Hematopoietic multipotent progenitor cell treated with erythropoietin and hydrocortisone succinate and interleukin-3 and kit ligand, for 8 days (in vitro differentiated cells): ENCODE measurements at regions not wholly inside any gene's neighbourhood (a gene's known extent, or its start where the extent isn't known, plus 50 kb on each side); places are given as distances from the start of the nearest gene placed in this dataset.

Source experiments
- DNase-seq: peaks from one replicate; pipeline ENCODE4 v3.0.0-alpha.2; 2015

DNA sequence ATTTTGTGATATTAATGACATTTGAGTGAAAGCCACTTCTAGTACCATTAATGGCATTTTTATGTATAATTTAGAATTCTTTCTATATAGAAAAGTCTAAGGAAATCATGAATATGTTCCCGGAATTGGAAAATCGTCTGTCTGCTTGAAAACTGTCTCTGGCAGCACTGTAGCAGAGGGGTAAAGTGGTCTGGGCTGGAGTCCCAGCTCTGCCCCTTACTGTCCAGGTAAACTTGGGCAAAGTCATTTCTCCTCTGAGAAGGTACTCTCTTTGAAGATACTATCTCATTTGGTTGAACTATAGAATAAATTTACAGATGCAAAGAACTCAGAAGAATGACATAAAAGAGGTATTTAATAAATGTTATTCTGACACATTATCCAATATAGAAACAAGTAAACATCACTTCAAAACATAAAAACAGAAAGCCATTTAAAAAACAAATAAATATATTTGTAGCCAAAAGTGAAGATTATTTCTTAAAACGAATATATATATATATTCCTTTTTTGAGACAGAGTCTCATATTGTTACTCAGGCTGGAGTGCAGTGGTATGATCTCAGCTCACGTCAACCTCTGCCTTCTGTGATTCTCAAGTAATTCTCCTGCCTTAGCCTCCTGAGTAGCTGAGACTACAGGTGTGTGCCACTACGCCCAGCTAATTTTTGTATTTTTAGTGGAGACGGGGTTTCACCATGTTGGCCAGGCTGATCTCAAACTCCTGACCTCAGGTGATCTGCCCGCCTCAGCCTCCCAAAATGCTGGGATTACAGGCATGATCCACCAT lies 149.8 kb upstream of the ITGA4 start:
- DNase-seq: peak; percentile 30

DNA sequence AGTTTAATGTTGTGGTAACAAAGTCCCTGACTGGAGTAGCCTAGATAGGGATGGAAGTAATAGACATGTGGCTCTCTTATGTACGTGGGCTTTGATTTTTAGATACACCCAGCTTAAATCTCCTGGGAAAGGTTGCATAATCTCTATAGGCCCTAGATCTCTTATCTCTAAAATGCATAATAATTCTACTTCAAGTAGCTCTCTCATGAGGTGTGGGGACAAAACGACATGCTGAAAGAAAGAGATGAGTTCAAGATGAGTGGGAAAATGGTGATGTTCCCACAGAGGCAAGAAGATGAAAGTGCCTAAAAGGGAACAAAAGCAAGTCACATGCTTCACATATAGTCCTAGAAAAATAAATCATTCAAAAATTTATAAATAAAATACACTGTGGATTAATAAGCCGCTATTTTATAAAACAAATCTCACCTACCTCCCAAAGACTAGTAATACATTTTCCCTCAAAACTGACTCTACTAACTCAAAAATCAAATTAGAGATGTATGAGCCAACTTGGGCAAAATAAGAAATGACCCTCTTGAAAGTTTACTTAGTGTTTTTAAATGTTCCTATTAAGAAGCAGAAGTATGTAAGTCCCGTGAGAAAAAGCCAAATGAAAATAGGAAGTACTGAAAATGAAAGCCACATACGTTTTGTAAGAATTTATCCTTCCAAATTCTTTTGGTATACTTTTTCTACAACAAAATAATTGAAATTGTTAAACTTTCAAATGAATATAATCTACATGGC lies 148.2 kb upstream of the ITGA4 start:
- peak; percentile 51 for DNase-seq

GRCh38 chr2:181309586-181309985 lies 147.6 kb upstream of the ITGA4 start:
- DNase-seq: peak; percentile 83

- DNase-seq: peak; percentile 13
Measured at GRCh38 chr2:181310967-181311366, 146.2 kb upstream of the ITGA4 start.

DNA sequence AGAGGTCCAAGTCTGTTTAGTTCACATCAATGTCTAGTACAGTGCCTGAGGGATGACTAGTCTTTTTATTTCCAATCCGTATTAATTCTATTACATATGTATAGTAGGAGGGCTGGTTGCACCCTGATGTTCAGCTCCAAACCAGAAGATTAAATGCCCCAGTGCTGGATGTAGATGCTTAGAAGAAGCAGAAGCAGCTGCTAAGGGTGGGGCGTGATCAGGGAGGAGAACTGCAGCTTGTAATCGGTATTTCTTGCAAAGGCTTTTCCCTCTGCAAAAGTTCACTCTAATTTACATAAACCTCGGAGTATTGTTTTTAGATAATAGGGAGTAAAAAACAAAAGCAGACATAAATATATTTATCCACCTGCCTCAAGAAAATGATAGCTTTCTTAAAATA lies 145.3 kb upstream of the ITGA4 start:
- DNase-seq: peak; percentile 68

- no peak for DNase-seq
Measured at GRCh38 chr2:181312515-181312927, 144.7 kb upstream of the ITGA4 start.

DNA sequence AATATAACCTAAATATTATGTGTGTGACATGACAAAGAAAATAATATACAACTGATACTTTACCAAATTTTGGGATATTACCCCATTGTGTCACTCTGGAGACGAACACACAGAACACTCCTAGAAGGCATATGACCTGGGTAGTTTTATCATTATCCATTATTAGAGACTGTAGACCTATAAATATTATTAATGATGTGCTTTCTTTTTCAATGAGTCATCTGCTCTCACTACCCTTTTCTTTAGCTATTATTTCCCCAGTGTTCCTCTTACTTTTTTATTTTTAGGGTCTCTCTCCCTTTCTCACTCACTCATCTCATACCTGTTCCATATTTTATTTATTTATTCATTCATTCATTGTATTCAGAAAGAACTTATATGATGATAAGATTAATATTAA lies 143.3 kb upstream of the ITGA4 start:
- no peak for DNase-seq

DNA sequence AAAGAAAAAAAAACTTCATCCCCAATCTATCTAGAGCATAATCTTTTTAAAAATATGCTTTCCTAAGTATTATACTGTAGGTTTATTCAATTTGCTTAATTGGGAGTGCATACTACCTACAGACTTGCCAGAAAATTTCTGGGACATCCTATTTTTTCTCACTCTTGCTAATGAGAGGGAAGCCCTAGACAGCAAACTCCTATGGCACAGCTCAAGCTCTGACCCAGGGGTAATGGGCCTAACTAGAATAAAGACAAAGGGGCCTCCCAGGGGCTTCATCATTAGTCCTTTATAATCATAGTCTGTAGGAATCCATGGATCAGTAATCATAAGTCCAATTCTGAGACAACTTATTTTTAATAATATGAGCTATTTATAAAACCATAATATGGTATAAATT lies 142.6 kb upstream of the ITGA4 start:
- DNase-seq: no peak

- no peak for DNase-seq
Measured at GRCh38 chr2:181317511-181317910, 139.7 kb upstream of the ITGA4 start.

DNA sequence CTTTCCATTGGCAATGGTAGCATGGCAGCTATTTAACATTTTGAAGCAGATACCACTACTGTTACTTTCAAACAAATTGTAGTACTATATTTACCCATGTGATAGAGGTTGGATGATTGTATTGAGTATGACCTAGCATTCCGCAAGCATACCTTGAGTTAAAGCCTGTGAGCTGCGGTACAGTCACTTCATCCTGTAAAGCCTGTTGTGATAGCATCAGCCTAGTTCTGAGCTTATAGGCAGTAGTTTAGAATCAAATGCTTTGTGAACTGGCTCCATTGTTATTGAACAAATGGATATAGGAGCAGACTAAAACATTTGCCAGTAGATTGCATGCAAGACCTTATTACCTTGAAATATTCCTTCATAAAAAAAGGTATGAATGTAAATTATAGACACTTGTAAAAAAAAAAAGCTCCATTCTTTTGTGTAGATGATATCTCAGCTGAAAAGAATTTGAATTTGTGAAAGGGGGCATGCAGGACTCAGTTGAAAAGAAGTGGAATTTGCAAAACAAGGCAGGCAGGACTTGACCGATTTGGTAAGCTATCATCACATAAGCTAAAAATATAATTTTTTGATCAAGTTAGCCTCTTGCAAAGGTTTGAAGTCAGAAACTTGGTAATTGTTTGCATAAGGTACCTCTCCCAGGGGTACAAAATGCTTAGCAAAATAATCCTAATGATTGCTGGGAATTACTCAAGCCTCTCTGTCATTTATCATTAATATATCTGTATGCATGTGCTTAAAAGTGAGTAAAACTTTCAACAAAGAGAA lies 138.5 kb upstream of the ITGA4 start:
- DNase-seq: no peak

DNA sequence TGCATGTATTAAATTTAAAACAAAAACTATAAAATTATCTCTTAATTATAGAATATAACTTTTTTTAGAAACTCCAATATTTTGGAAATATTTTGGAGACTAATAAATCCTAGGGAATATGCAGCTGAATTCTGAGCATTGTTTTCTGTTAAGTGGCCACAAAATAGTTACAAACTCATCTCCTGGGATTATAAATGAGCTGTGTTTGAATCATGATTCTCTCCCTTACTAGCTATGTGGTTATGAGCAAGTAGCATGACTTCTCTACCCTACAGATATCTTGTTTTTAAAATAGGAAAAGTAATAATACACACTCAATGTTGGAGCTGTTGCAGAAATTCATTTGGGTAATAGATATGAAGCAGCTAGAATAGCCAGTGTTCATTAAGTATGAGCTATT lies 137.9 kb upstream of the ITGA4 start:
- no peak for DNase-seq

GRCh38 chr2:181320638-181321037 lies 136.5 kb upstream of the ITGA4 start:
- no peak for DNase-seq

DNA sequence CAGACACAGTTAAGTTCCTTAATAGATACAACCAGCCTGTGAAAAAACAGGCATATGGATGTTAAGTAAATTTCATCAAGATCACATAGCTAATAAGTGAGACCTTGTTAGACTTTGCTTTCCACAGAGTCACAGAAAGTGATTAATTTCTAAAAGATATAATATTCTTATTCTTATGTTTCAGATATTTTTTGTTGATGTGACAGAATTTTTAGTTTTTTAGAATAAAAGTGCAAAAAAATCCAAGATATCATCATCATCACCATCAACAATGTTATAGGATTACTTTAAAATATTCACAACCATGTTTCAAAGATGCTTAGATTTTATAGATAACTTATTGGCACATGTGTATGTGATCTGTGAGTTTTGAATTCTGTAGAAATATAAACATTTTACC lies 132.3 kb upstream of the ITGA4 start:
- DNase-seq: no peak

GRCh38 chr2:181326661-181327060 lies 130.5 kb upstream of the ITGA4 start:
- DNase-seq: peak; percentile 35

DNA sequence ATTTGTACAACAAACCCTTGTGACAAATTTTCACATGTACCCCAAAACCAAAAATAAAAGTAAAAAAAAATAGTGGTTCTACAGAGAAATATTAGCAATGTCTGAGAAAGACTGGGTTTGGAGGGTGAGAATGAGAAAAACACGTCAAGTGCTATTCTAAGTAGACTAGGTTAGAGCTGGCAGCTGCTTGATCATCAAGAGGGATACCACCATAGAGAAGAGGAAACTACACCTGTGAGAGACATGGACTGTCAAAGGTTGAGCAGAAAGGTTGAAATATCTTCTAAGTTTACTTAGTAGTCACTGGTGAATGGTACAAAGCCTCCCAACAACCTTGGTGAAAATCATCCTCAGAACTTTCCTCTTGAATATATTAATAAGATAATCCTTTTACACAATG lies 126.9 kb upstream of the ITGA4 start:
- no peak for DNase-seq

DNA sequence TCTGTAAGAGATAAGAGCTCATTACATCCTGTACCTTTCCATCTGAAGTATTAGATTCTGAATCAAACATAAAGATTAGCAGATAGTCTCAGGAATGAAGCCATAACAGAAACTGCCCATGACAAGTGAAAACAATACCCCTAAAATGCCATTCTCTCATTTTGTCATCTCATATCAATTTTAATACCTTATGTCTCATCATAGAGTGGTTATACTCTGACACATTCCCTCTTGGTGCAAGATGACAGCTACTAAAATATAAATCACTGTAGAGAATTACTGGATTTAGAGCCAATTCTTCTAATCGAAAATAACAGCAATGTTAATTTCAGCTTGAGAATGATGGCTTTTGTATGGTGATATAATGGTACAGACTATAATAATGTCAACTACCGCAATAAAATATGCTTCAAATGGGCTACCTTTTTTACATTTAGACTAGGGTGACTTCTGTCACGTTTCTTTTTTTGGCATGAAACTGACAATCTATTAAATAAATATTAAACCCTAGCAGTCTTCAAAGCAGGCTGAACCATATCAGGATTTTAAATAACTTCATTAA lies 125.1 kb upstream of the ITGA4 start:
- no peak for DNase-seq

DNA sequence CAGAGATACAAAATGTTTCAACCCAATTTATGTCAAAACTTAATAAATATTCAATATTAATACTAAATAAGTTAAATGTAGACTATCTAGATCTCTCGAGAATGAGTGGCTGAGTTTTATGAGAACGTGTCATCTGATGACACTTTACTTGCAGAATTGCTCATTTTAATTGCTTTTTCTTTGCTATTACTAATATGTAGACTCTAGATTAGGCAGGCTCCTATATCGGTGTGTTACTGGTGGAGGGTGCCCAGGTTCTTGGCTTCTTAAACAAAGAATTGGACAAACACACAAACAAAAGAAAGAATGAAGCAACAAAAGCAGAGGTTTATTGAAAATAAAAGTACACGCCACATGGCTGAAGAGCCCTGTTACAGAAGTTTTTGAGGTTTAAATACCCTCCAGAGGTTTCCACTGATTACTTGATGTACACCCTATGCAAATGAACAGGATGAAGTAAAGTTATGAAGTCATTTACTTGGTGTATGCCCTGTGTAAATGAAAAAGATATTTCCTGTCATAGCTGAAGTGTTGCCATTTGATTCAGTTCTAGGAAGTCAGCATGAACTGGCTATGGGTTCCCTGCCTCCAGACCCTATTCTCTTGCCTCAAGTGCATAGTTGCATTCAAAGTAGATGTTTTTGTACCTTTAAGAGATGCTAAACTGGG lies 122.9 kb upstream of the ITGA4 start:
- no peak for DNase-seq

DNA sequence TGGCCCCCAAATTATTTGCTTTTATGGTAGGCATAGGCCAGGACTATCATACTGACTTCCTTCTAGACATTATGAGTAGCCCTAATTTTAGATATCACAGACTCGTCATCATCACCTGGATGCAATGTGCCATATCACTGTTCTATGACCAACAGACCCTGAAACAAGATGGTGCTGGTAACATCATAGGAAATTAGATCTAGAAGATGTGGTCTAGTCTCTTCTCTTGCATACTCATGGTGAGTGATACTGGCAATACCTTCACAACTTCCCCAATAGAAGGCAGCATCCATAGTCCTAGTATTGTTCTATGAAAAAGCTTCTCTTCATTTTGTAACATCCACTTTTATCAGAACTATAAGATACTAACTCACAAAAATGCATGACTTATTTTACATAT lies 116.3 kb upstream of the ITGA4 start:
- no peak for DNase-seq

- peak; percentile 26 for DNase-seq
Measured at GRCh38 chr2:181341855-181342600, 115.2 kb upstream of the ITGA4 start.

GRCh38 chr2:181348107-181348837 lies 108.9 kb upstream of the ITGA4 start:
- DNase-seq: no peak

- DNase-seq: no peak
Measured at GRCh38 chr2:181352158-181352557, 105.0 kb upstream of the ITGA4 start.
